NB4 (cell line): ENCODE measurements at regions not wholly inside any gene's neighbourhood (a gene's known extent, or its start where the extent isn't known, plus 50 kb on each side); places are given as distances from the start of the nearest gene placed in this dataset.

Source experiments
- CTCF ChIP-seq: IDR thresholded peaks from one replicate; pipeline ENCODE4 v1.5.1; 2012; ENCODE audit warnings: low read depth, low read length
- POLR2A ChIP-seq: IDR thresholded peaks from 2 replicates; pipeline ENCODE4 v1.6.1; 2011; ENCODE audit warnings: mild to moderate bottlenecking; ENCODE audit not compliant: insufficient read length; ENCODE audit errors: extremely low read depth
- TF ChIP-seq, protein P1 (sequence below): IDR thresholded peaks from 2 replicates; pipeline ENCODE4 v1.6.1; 2011; ENCODE audit warnings: low read depth, low read length

DNA sequence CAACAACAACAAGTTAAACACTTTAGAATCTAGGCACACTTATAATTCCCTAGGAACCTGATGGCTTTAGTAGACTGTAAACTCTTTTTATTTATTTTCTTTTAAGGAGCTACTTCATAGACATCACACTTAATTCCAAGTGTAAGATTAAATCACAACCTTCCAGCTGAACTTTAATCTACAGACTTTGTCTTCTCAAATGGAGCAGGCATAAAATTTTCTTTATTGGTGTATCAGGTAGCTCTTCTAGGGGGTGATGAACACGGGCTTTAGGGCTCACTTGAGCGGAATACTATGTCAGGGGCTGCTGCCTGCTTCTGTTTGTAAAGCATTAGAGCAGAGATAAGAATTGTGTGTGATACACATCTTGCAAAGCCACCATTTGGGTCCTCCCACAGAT lies 525.8 kb upstream of the FAT3 start:
- TF ChIP-seq CTCF (no peak), POLR2A (no peak)
- TF ChIP-seq, protein P1, sequence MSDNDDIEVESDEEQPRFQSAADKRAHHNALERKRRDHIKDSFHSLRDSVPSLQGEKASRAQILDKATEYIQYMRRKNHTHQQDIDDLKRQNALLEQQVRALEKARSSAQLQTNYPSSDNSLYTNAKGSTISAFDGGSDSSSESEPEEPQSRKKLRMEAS = no peak
